SK-MEL-5 (cell line): ENCODE measurements at regions not wholly inside any gene's neighbourhood (a gene's known extent, or its start where the extent isn't known, plus 50 kb on each side); places are given as distances from the start of the nearest gene placed in this dataset.

Experiments
- DNase-seq: peaks from one replicate; pipeline ENCODE4 v3.0.0-alpha.2; 2016; ENCODE audit warnings: low read depth, low spot score
- in situ Hi-C: cut with HindIII; loops from 2 replicates; pipeline ENCODE4 v1.10.0; 2016; ENCODE audit warnings: low sequenced_read_pairs, high pct_unique_total_duplicates, low pct_unique_long_range_greater_than_20kb

- in situ Hi-C loops: no loop called here
These were observed 989.7 kb downstream of the EFNB2 start for GRCh38 chr13:105545811-105546210.

GRCh38 chr13:105543742-105544141 lies 991.7 kb downstream of the EFNB2 start:
- no peak for DNase-seq
- in situ Hi-C loops: no loop called here

More at GRCh38 chr13:105545811-105546210, 989.7 kb downstream of the EFNB2 start:
- no peak for DNase-seq

GRCh38 chr13:105541565-105541964 lies 993.9 kb downstream of the EFNB2 start:
- no peak for DNase-seq
- in situ Hi-C loops: no loop called here

GRCh38 chr13:105538346-105538745 lies 997.1 kb downstream of the EFNB2 start:
- in situ Hi-C loops: no loop called here
- DNase-seq: no peak

GRCh38 chr13:105537113-105537512 lies 998.3 kb downstream of the EFNB2 start:
- in situ Hi-C loops: no loop called here
- no peak for DNase-seq

- in situ Hi-C loops: no loop called here
- DNase-seq: no peak
These were observed 1005.0 kb downstream of the EFNB2 start for GRCh38 chr13:105530468-105530867.

- in situ Hi-C loops: no loop called here
- DNase-seq: no peak
These were observed 1008.3 kb downstream of the EFNB2 start for GRCh38 chr13:105527127-105527526.

- no peak for DNase-seq
- in situ Hi-C loops: no loop called here
These were observed 1015.7 kb downstream of the EFNB2 start for GRCh38 chr13:105519771-105520170.

GRCh38 chr13:105518086-105518485 lies 1017.4 kb downstream of the EFNB2 start:
- in situ Hi-C loops: no loop called here
- DNase-seq: no peak

- in situ Hi-C loops: no loop called here
- DNase-seq: no peak
These were observed 1021.1 kb downstream of the EFNB2 start for GRCh38 chr13:105514401-105514800.

- DNase-seq: peak; percentile 6
- in situ Hi-C loops: no loop called here
These were observed 1022.0 kb downstream of the EFNB2 start for GRCh38 chr13:105513448-105513847.

- no peak for DNase-seq
- in situ Hi-C loops: no loop called here
These were observed 1025.3 kb downstream of the EFNB2 start for GRCh38 chr13:105509981-105510762.

GRCh38 chr13:105506463-105506862 lies 1029.0 kb downstream of the EFNB2 start:
- no peak for DNase-seq
- in situ Hi-C loops: no loop called here

- no peak for DNase-seq
- in situ Hi-C loops: no loop called here
These were observed 1033.3 kb downstream of the EFNB2 start for GRCh38 chr13:105502193-105502592.

- in situ Hi-C loops: no loop called here
- no peak for DNase-seq
These were observed 1037.9 kb downstream of the EFNB2 start for GRCh38 chr13:105497597-105497996.

- in situ Hi-C loops: no loop called here
- no peak for DNase-seq
These were observed 1043.2 kb downstream of the EFNB2 start for GRCh38 chr13:105492216-105492615.

- no peak for DNase-seq
- in situ Hi-C loops: no loop called here
These were observed 1044.1 kb downstream of the EFNB2 start for GRCh38 chr13:105491345-105491744.

GRCh38 chr13:105485081-105485480 lies 1050.4 kb downstream of the EFNB2 start:
- DNase-seq: no peak
- in situ Hi-C loops: no loop called here

- in situ Hi-C loops: no loop called here
- no peak for DNase-seq
These were observed 1060.4 kb downstream of the EFNB2 start for GRCh38 chr13:105474983-105475610.
